HCT116 (cell line): ENCODE measurements at regions not wholly inside any gene's neighbourhood (a gene's known extent, or its start where the extent isn't known, plus 50 kb on each side); places are given as distances from the start of the nearest gene placed in this dataset.

Experiments
- ATAC-seq: fragments of 200-7000 bp; cut with Tn5 transposase; 2 replicates; pipeline ENCODE4 v1.9.1; 2020; ENCODE audit warnings: mild to moderate bottlenecking, moderate library complexity
- BruUV-seq: library from RNA; stranded (reverse); fragments of 400-500 nt; replicated peaks from 2 replicates; lab custom pipeline; 2021; lab: Mats Ljungman, UMichigan
- CTCF ChIA-PET: fragments of 300-600 bp; sonication (Branson Sonifier 250); formaldehyde crosslinking; loops from one replicate; lab custom pipeline; 2021; ENCODE audit warnings: antibody characterized with exemption; lab: Charles Lee
- POLR2A ChIA-PET: fragments of 300-600, 350-600 bp; sonication (Branson Sonifier 250); formaldehyde crosslinking; loops from one replicate; lab custom pipeline; 2021; ENCODE audit warnings: antibody characterized with exemption; lab: Charles Lee
- RAD21 ChIA-PET, 2 experiments: fragments of 300-600 bp; sonication (Branson Sonifier 250); formaldehyde crosslinking; loops; one replicate each; lab custom pipeline; 2023; ENCODE audit warnings: low total read pairs in 2 of 2; ENCODE audit not compliant: uncharacterized antibody in 2 of 2, unreplicated experiment in 2 of 2, low non-redundant PET in 1 of 2; lab: Charles Lee
- DNase-seq: peaks from one replicate; pipeline ENCODE4 v3.0.0-alpha.2; 2010; ENCODE audit warnings: low read depth, low spot score
- H2AFZ ChIP-seq: fragments of 200-600 bp; shearing (Covaris generic), sonication (generic); 2 replicates; pipeline ENCODE4 v1.6.1; 2017; ENCODE audit warnings: low read depth, mixed run types, mixed read lengths, antibody characterized with exemption, low read length; ENCODE audit not compliant: poor library complexity, severe bottlenecking
- H3K27ac ChIP-seq: 2 replicates; pipeline ENCODE4 v1.5.1; 2012; ENCODE audit warnings: low read depth, low read length
- H3K27me3 ChIP-seq: fragments of 200-600 bp; sonication (generic); 2 replicates; pipeline ENCODE4 v1.6.1; 2016; ENCODE audit warnings: mixed run types, low read length, mixed read lengths; ENCODE audit not compliant: insufficient read depth
- H3K36me3 ChIP-seq, 2 experiments: fragments of 200-500 bp in 1 of 2; fragments of 200-600 bp in 1 of 2; sonication (Bioruptor generic) in 1 of 2; sonication (generic) in 1 of 2; 2 replicates each; pipeline versions ENCODE4 v1.5.1 to v1.6.1; 2014 to 2016; ENCODE audit warnings: low read length in 2 of 2, inconsistent platforms in 1 of 2, mixed read lengths in 1 of 2, mixed run types in 1 of 2; ENCODE audit not compliant: insufficient read depth in 2 of 2, control insufficient read depth in 1 of 2
- H3K4me1 ChIP-seq, 2 experiments: fragments of 200-600 bp in 1 of 2; sonication (generic) in 1 of 2; 2 replicates each; pipeline versions ENCODE4 v1.5.1 to v1.6.1; 2012 to 2017; ENCODE audit warnings: low read length in 2 of 2, inconsistent platforms in 1 of 2, mild to moderate bottlenecking in 1 of 2, mixed read lengths in 1 of 2, mixed run types in 1 of 2, moderate library complexity in 1 of 2; ENCODE audit not compliant: insufficient read depth in 2 of 2, control insufficient read depth in 1 of 2
- H3K4me2 ChIP-seq: fragments of 200-600 bp; sonication (generic); 2 replicates; pipeline ENCODE4 v1.6.1; 2017; ENCODE audit warnings: mixed run types, low read length, mixed read lengths
- H3K4me3 ChIP-seq, 2 experiments: fragments of 200-600 bp in 1 of 2; sonication (generic) in 1 of 2; replicated peaks in 1 of 2; 2 replicates each; pipeline ENCODE4 v1.5.1; 2011 to 2016; ENCODE audit warnings: low read length in 2 of 2, control low read depth in 1 of 2, low read depth in 1 of 2, mild to moderate bottlenecking in 1 of 2, mixed read lengths in 1 of 2, mixed run types in 1 of 2
- H3K79me2 ChIP-seq: fragments of 200-600 bp; sonication (generic); 2 replicates; pipeline ENCODE4 v1.6.1; 2017; ENCODE audit warnings: mild to moderate bottlenecking, mixed run types, low read length, moderate library complexity, mixed read lengths; ENCODE audit not compliant: insufficient read depth
- H3K9ac ChIP-seq: fragments of 200-600 bp; sonication (generic); 2 replicates; pipeline ENCODE4 v1.6.1; 2016; ENCODE audit warnings: low read length, mixed read lengths
- H3K9me2 ChIP-seq: fragments of 200-600 bp; sonication (generic), shearing (Covaris generic); 2 replicates; pipeline ENCODE4 v1.6.1; 2017; ENCODE audit warnings: mixed run types, mild to moderate bottlenecking, moderate library complexity; ENCODE audit not compliant: insufficient read depth
- H3K9me3 ChIP-seq, 2 experiments: fragments of 200-500 bp in 1 of 2; fragments of 200-600 bp in 1 of 2; sonication (Bioruptor generic) in 1 of 2; sonication (generic) in 1 of 2; 2 replicates each; pipeline ENCODE4 v1.6.1; 2014 to 2017; ENCODE audit warnings: low read length in 2 of 2, mixed read lengths in 2 of 2, inconsistent platforms in 1 of 2, low read depth in 1 of 2, mild to moderate bottlenecking in 1 of 2, mixed run types in 1 of 2, moderate library complexity in 1 of 2; ENCODE audit not compliant: control insufficient read depth in 1 of 2, insufficient read depth in 1 of 2
- H4K20me1 ChIP-seq: fragments of 200-600 bp; sonication (generic), shearing (Covaris generic); 2 replicates; pipeline ENCODE4 v1.6.1; 2017; ENCODE audit warnings: mixed run types, mild to moderate bottlenecking, moderate library complexity; ENCODE audit not compliant: insufficient read depth
- EGR1 ChIP-seq: IDR thresholded peaks from 2 replicates; pipeline ENCODE4 v1.6.1; 2012; ENCODE audit warnings: low read depth
- JUND ChIP-seq: IDR thresholded peaks from 2 replicates; pipeline ENCODE4 v1.6.1; 2012
- MAX ChIP-seq: IDR thresholded peaks from 2 replicates; pipeline ENCODE4 v1.6.1; 2012
- POLR2A ChIP-seq: IDR thresholded peaks from 2 replicates; pipeline ENCODE4 v1.7.0; 2011; ENCODE audit warnings: borderline replicate concordance; ENCODE audit not compliant: insufficient read depth, insufficient read length; ENCODE audit errors: extremely low read depth
- POLR2AphosphoS5 ChIP-seq: IDR thresholded peaks from 2 replicates; pipeline ENCODE4 v1.6.1; 2011; ENCODE audit warnings: mild to moderate bottlenecking, low read depth, low read length, moderate library complexity
- REST ChIP-seq: IDR thresholded peaks from 2 replicates; pipeline ENCODE4 v1.6.1; 2012; ENCODE audit warnings: low read depth
- SRF ChIP-seq: IDR thresholded peaks from 2 replicates; pipeline ENCODE4 v1.6.1; 2012; ENCODE audit warnings: low read depth
- ZBTB33 ChIP-seq: IDR thresholded peaks from 2 replicates; pipeline ENCODE4 v1.6.1; 2011; ENCODE audit warnings: mild to moderate bottlenecking, low read length, moderate library complexity; ENCODE audit not compliant: insufficient replicate concordance; ENCODE audit errors: extremely low read depth
- intact Hi-C: fragments of 100-400 bp; cut with micrococcal nuclease; formaldehyde crosslinking; loops from 2 replicates; pipeline ENCODE4 v1.10.0; 2022
- TF ChIP-seq, protein P1 (sequence below): IDR thresholded peaks from 2 replicates; pipeline ENCODE4 v1.6.1; 2012

- Histone ChIP-seq H3K27me3 (0 out of 2 replicates have a peak, but pooled peaks cover 8% of the 10 kb centered on the region), H3K27ac (no peak overlapping the region), H4K20me1 (no peaks in the 10 kb centered on the region), H3K9me2 (no peaks in the 10 kb centered on the region), H3K4me2 (no peak overlapping the region), H3K36me3 (no peaks in the 10 kb centered on the region), H3K4me1 (no peaks in the 10 kb centered on the region), H3K79me2 (no peaks in the 10 kb centered on the region), H3K9me3 (no peaks in the 10 kb centered on the region), H3K4me3 (no peak overlapping the region), H2AFZ (no peak overlapping the region), H3K9ac (no peak overlapping the region)
- ChIA-PET RAD21 (no interaction called here), CTCF (no interaction called here), POLR2A (no interaction called here)
- ATAC-seq, result no peak
- DNase-seq, result no peak
- BruUV-seq, result no TSS peak
- intact Hi-C loops, result no loop called here
- TF ChIP-seq REST (no peak), SRF (no peak), POLR2A (no peak), POLR2AphosphoS5 (no peak), EGR1 (no peak), MAX (no peak), ZBTB33 (no peak), JUND (no peak)
- TF ChIP-seq, protein P1, sequence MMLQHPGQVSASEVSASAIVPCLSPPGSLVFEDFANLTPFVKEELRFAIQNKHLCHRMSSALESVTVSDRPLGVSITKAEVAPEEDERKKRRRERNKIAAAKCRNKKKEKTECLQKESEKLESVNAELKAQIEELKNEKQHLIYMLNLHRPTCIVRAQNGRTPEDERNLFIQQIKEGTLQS, result no peak
Observed at GRCh38 chr2:217066510-217067270, 206.8 kb upstream of the TNP1 start.
